GM12892 (cell line): ENCODE measurements at regions not wholly inside any gene's neighbourhood (a gene's known extent, or its start where the extent isn't known, plus 50 kb on each side); places are given as distances from the start of the nearest gene placed in this dataset.

Experiments
- POLR2A ChIP-seq: IDR thresholded peaks from 2 replicates; pipeline ENCODE4 v1.6.1; 2011; ENCODE audit warnings: low read depth, low read length, control low read depth
- POLR2AphosphoS5 ChIP-seq: IDR thresholded peaks from 2 replicates; pipeline ENCODE4 v1.6.1; 2011; ENCODE audit warnings: low read depth, low read length, control low read depth
- TAF1 ChIP-seq: IDR thresholded peaks from 2 replicates; pipeline ENCODE4 v1.6.1; 2011; ENCODE audit warnings: low read depth, mild to moderate bottlenecking, control low read depth, low read length, borderline replicate concordance

GRCh38 chr3:46096781-46097180 lies 69.5 kb upstream of the XCR1 start:
- no peak for TF ChIP-seq POLR2A
- TF ChIP-seq TAF1, result no peak
- TF ChIP-seq POLR2AphosphoS5, result no peak
